Kidney epithelial cell (primary cell): ENCODE measurements at regions not wholly inside any gene's neighbourhood (a gene's known extent, or its start where the extent isn't known, plus 50 kb on each side); places are given as distances from the start of the nearest gene placed in this dataset.

ENCODE experiments used
- DNase-seq: peaks from one replicate; pipeline ENCODE4 v3.0.0-alpha.2; 2010; ENCODE audit warnings: low read depth
- H3K27me3 ChIP-seq: 2 replicates; pipeline ENCODE4 v1.6.0; 2011; ENCODE audit warnings: low read length; ENCODE audit not compliant: control insufficient read depth, insufficient read depth
- H3K36me3 ChIP-seq: 2 replicates; pipeline ENCODE4 v1.5.1; 2011; ENCODE audit warnings: low read length; ENCODE audit not compliant: control insufficient read depth, insufficient read depth
- H3K4me3 ChIP-seq: 2 replicates; pipeline ENCODE4 v1.5.1; 2011; ENCODE audit warnings: low read depth, mild to moderate bottlenecking, control low read depth, low read length
- TF ChIP-seq, protein P1 (sequence below): IDR thresholded peaks from 2 replicates; pipeline ENCODE4 v1.5.1; 2011; ENCODE audit warnings: mild to moderate bottlenecking, moderate library complexity, low read length, control low read depth, inconsistent platforms; ENCODE audit not compliant: insufficient read depth, poor library complexity, severe bottlenecking

DNA sequence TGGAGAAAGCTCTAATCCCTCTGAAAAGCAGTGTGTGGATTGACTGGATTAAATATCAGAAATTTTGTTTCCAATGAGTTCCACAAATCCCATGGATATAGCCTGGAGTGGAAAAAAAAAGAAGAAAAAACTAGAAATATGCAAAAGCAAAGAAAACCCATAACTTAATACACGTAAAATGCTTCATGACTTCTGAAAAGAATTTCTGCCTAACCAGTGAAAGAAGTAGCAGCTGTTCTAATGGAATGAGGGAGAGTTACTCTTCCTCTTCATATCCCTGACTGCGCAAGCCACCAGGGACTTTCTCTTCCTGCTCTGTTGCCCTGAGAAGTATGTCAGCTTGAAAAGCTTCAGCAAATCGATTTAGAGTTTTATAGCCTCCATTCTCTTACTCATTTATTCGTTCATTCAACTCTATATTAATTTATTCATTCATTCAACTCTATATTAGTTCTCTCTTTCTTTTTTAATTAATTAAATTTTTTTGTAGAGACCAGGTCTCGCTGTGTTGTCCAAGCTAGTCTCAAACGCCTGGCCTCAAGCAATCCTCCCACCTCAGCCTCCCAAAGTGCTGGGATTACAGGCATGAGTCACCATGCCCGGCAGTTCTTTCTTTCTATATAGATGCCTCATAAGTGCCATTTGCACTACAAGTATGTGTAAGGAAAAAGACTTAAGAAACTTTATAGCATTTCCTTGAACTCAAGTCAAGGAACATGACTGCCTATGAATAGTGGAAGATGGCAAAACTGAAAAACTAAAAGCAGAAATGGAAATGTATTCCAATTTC lies 447.3 kb upstream of the NRP1 start:
- TF ChIP-seq, protein P1, sequence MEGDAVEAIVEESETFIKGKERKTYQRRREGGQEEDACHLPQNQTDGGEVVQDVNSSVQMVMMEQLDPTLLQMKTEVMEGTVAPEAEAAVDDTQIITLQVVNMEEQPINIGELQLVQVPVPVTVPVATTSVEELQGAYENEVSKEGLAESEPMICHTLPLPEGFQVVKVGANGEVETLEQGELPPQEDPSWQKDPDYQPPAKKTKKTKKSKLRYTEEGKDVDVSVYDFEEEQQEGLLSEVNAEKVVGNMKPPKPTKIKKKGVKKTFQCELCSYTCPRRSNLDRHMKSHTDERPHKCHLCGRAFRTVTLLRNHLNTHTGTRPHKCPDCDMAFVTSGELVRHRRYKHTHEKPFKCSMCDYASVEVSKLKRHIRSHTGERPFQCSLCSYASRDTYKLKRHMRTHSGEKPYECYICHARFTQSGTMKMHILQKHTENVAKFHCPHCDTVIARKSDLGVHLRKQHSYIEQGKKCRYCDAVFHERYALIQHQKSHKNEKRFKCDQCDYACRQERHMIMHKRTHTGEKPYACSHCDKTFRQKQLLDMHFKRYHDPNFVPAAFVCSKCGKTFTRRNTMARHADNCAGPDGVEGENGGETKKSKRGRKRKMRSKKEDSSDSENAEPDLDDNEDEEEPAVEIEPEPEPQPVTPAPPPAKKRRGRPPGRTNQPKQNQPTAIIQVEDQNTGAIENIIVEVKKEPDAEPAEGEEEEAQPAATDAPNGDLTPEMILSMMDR = no peak
- H3K36me3 ChIP-seq = no peaks in the 10 kb centered on the region
- no peak for DNase-seq
- H3K27me3 ChIP-seq = no peaks in the 10 kb centered on the region
- no peak overlapping the region for H3K4me3 ChIP-seq

DNA sequence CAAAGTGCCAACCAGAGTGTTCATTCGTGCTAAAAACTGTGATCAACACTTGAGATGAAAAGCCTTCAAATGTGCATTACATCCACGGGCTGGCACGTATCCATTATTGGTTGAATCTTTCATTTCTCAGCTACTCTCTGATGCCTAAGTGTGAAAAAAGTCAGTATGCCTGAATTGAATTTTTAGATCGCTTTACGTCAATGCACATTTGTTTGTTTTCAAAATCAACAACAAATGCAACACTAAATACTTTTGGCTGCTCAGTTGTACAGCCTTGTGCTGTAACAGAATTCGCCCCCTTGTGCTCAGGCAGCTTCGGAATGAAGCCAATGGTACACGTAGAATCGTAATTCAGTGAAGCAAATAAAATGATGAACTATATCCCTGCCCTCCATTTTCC lies 446.5 kb upstream of the NRP1 start:
- Histone ChIP-seq H3K27me3 (no peaks in the 10 kb centered on the region), H3K36me3 (no peaks in the 10 kb centered on the region), H3K4me3 (no peak overlapping the region)
- TF ChIP-seq, protein P1 = no peak
- DNase-seq = no peak

DNA sequence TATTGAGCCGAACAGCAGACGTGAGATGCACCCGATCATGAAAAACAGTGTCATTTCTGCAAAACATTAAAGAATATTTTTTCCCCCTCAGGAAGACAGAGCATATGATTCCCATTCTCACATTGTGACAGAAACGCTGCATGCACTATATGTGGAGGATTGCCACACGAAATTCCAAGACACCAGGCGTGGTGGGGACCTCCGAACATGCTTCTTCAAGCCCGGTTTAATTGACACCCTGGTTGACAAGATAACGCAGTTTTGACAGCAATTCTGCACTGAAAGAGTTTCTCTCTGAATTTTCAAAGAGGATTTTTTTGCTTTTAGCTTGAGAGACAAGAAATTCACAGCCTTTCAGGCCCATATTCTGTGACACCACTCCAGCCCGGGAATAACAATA lies 442.8 kb upstream of the NRP1 start:
- Histone ChIP-seq H3K36me3 (no peaks in the 10 kb centered on the region), H3K27me3 (no peaks in the 10 kb centered on the region), H3K4me3 (no peak overlapping the region)
- TF ChIP-seq, protein P1 = no peak
- DNase-seq = no peak

DNA sequence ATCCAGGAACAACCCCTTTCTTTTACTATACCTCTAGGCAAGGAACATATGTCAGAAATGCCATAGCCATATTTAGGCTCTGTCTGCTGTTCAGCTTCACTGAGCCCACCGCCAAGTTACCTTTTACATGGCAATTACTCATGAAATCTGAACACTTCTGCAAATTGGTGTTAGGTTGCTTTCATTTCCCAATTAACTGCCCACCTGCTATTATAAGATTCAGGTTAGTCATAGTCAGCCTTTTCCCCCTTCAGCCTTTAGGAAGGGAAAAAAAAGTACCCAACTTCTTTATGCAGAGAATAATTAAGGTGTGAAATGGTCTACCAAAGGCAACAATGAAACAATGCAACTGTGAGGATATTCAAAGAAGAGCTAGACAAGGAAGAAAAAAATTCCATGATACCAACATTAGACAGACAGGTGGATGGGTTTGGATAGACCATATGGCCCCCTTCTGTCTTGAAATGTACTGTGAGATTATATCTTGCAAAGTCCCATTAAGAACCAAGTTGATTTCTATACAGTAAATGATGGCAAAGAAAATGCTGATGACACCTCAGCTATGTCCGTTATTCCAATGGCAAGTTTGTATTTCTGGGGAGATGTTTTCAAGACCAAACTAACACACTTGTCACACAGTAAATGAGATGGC lies 442.1 kb upstream of the NRP1 start:
- no peak for DNase-seq
- no peak overlapping the region for H3K4me3 ChIP-seq
- H3K27me3 ChIP-seq = no peaks in the 10 kb centered on the region
- TF ChIP-seq, protein P1 = no peak
- no peaks in the 10 kb centered on the region for H3K36me3 ChIP-seq

DNA sequence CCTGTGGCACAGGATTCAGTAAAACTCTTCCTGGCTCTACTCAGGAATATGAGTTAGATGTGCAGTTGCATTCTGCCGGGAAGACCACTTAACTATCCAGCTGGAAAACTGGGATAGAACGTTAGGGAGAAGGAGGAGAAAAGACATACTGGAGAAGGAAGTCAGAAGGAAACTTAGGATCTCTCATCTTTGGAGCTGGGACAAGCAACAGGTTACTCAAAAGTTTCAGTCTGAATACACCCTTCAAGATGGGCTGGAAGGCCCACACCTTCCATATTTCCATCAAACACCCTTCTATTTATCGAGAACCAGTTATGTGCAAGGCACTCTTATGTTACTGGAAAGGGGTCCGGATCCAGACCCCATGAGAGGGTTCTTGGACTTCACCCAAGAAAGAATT lies 440.4 kb upstream of the NRP1 start:
- DNase-seq = no peak
- TF ChIP-seq, protein P1 = no peak
- Histone ChIP-seq H3K4me3 (no peak overlapping the region), H3K36me3 (no peaks in the 10 kb centered on the region), H3K27me3 (no peaks in the 10 kb centered on the region)
